ENCODE measurements at regions not wholly inside any gene's neighbourhood (a gene's known extent, or its start where the extent isn't known, plus 50 kb on each side); places are given as distances from the start of the nearest gene placed in this dataset.

DNA sequence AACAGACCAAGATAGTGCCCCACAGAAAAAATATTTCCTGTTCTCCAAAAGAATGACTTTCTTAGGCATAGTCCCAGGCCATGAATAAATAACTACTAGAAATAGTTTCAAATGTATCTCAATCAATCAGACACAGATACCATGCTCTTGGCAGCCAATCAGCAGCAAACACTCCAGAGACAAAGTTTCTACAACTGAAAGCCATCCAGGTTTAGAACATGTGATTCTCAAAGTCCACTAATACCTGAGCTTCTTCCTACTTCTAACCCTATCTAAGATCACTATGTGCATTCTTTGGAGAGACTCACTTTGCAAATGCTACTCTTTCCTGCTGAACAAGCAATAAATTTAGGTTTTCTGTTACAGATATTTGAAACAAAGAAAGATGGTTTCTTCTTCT is 425.8 kb upstream of the GRIN3A start:
- TF ChIP-seq, protein P1, sequence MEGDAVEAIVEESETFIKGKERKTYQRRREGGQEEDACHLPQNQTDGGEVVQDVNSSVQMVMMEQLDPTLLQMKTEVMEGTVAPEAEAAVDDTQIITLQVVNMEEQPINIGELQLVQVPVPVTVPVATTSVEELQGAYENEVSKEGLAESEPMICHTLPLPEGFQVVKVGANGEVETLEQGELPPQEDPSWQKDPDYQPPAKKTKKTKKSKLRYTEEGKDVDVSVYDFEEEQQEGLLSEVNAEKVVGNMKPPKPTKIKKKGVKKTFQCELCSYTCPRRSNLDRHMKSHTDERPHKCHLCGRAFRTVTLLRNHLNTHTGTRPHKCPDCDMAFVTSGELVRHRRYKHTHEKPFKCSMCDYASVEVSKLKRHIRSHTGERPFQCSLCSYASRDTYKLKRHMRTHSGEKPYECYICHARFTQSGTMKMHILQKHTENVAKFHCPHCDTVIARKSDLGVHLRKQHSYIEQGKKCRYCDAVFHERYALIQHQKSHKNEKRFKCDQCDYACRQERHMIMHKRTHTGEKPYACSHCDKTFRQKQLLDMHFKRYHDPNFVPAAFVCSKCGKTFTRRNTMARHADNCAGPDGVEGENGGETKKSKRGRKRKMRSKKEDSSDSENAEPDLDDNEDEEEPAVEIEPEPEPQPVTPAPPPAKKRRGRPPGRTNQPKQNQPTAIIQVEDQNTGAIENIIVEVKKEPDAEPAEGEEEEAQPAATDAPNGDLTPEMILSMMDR (IDR thresholded peaks at IDR 0.05; ENCODE audit: low read depth, low read length, poor library complexity, severe bottlenecking), result no peak
- no peak for TF ChIP-seq EZH2phosphoT487 (IDR thresholded peaks at IDR 0.05; ENCODE audit: borderline replicate concordance, low read length)

Data from DOHH2 (cell line).